ENCODE measurements at regions not wholly inside any gene's neighbourhood (a gene's known extent, or its start where the extent isn't known, plus 50 kb on each side); places are given as distances from the start of the nearest gene placed in this dataset.
"Not testable (repeated sequence)": the region's sequence is repeated elsewhere in the genome, so short reads cannot be mapped to it uniquely, and the experiment has no call there.

GRCh38 chr5:110242950-110243349 is 483.5 kb downstream of the TMEM232 start:
- DNase-seq (ENCODE audit: low read depth in 2 of 2), result no peak

- DNase-seq (ENCODE audit: low read depth in 2 of 2), result no peak
Observed at GRCh38 chr5:110248921-110249320, 477.6 kb downstream of the TMEM232 start.

- no peak for DNase-seq (ENCODE audit: low read depth in 2 of 2)
Observed at GRCh38 chr5:110250355-110250754, 476.1 kb downstream of the TMEM232 start.

GRCh38 chr5:110250755-110251154 is 475.7 kb downstream of the TMEM232 start:
- no peak for DNase-seq (ENCODE audit: low read depth in 2 of 2)

GRCh38 chr5:110251366-110251765 is 475.1 kb downstream of the TMEM232 start:
- no peak for DNase-seq (ENCODE audit: low read depth in 2 of 2)

- DNase-seq (ENCODE audit: low read depth in 2 of 2), result no peak
Observed at GRCh38 chr5:110255194-110255593, 471.3 kb downstream of the TMEM232 start.

GRCh38 chr5:110256298-110256697 is 470.2 kb downstream of the TMEM232 start:
- no peak for DNase-seq (ENCODE audit: low read depth in 2 of 2)

GRCh38 chr5:110257971-110258370 is 468.5 kb downstream of the TMEM232 start:
- no peak for DNase-seq (ENCODE audit: low read depth in 2 of 2)

- DNase-seq (ENCODE audit: low read depth in 2 of 2), result no peak
Observed at GRCh38 chr5:110258460-110259216, 467.8 kb downstream of the TMEM232 start.

- DNase-seq (ENCODE audit: low read depth in 2 of 2), result no peak
Observed at GRCh38 chr5:110262749-110263148, 463.7 kb downstream of the TMEM232 start.

- DNase-seq (ENCODE audit: low read depth in 2 of 2), result no peak
Observed at GRCh38 chr5:110264661-110265060, 461.8 kb downstream of the TMEM232 start.

GRCh38 chr5:110265162-110265561 is 461.3 kb downstream of the TMEM232 start:
- DNase-seq (ENCODE audit: low read depth in 2 of 2), result no peak

- no peak for DNase-seq (ENCODE audit: low read depth in 2 of 2)
Observed at GRCh38 chr5:110267714-110268113, 458.8 kb downstream of the TMEM232 start.

GRCh38 chr5:110268283-110268682 is 458.2 kb downstream of the TMEM232 start:
- no peak for DNase-seq (ENCODE audit: low read depth in 2 of 2)

GRCh38 chr5:110268985-110269384 is 457.5 kb downstream of the TMEM232 start:
- no peak for DNase-seq (ENCODE audit: low read depth in 2 of 2)

GRCh38 chr5:110269478-110270142 is 456.9 kb downstream of the TMEM232 start:
- DNase-seq (ENCODE audit: low read depth in 2 of 2), result no peak

- no peak for DNase-seq (ENCODE audit: low read depth in 2 of 2)
Observed at GRCh38 chr5:110275878-110276277, 450.6 kb downstream of the TMEM232 start.

GRCh38 chr5:110278449-110278848 is 448.0 kb downstream of the TMEM232 start:
- not testable (repeated sequence) for DNase-seq (ENCODE audit: low read depth in 2 of 2)

- DNase-seq (ENCODE audit: low read depth in 2 of 2), result not testable (repeated sequence)
Observed at GRCh38 chr5:110284121-110284520, 442.4 kb downstream of the TMEM232 start.

- DNase-seq (ENCODE audit: low read depth in 2 of 2), result no peak
Observed at GRCh38 chr5:110288766-110289511, 437.5 kb downstream of the TMEM232 start.

- DNase-seq (ENCODE audit: low read depth in 2 of 2), result no peak
Observed at GRCh38 chr5:110289512-110289810, 437.0 kb downstream of the TMEM232 start.

- DNase-seq (ENCODE audit: low read depth in 2 of 2), result no peak
Observed at GRCh38 chr5:110290542-110290941, 435.9 kb downstream of the TMEM232 start.

GRCh38 chr5:110294281-110294680 is 432.2 kb downstream of the TMEM232 start:
- DNase-seq (ENCODE audit: low read depth in 2 of 2), result no peak

All from stimulated activated CD4-positive, alpha-beta T cell treated with anti-CD3 and anti-CD28 coated beads, Interleukin-1b, Interleukin-23, amount 100 ng/mL, for 1 hour (primary cell).